ENCODE measurements at regions not wholly inside any gene's neighbourhood (a gene's known extent, or its start where the extent isn't known, plus 50 kb on each side); places are given as distances from the start of the nearest gene placed in this dataset.

GRCh38 chr3:177424521-177424920, 227.2 kb upstream of the TBL1XR1 start:
- no peak for TF ChIP-seq CTCF (IDR thresholded peaks at IDR 0.05; ENCODE audit: low read depth, low read length, missing input control)
- TF ChIP-seq GABPA (IDR thresholded peaks at IDR 0.05 in 1 of 2, conservative IDR thresholded peaks at IDR 0.05 in 1 of 2), result no peak
